GM12892 (cell line): ENCODE measurements at regions not wholly inside any gene's neighbourhood (a gene's known extent, or its start where the extent isn't known, plus 50 kb on each side); places are given as distances from the start of the nearest gene placed in this dataset.

Experiments used
- DNase-seq: peaks from one replicate; pipeline ENCODE4 v3.0.0; 2011; ENCODE audit not compliant: insufficient read length
- FAIRE-seq: peaks from 2 replicates; lab custom pipeline; 2011; peaks lifted over from hg19 to GRCh38; lab: Jason Lieb, UNC
- POLR2A ChIP-seq: IDR thresholded peaks from 2 replicates; pipeline ENCODE4 v1.6.1; 2011; ENCODE audit warnings: low read depth, low read length, control low read depth
- POLR2AphosphoS5 ChIP-seq: IDR thresholded peaks from 2 replicates; pipeline ENCODE4 v1.6.1; 2011; ENCODE audit warnings: low read depth, low read length, control low read depth
- TAF1 ChIP-seq: IDR thresholded peaks from 2 replicates; pipeline ENCODE4 v1.6.1; 2011; ENCODE audit warnings: low read depth, mild to moderate bottlenecking, control low read depth, low read length, borderline replicate concordance

GRCh38 chr3:146658841-146659240, 53.7 kb upstream of the PLSCR5 start:
- FAIRE-seq (no peak), DNase-seq (no peak)
- TF ChIP-seq TAF1 = no peak
- no peak for TF ChIP-seq POLR2A
- TF ChIP-seq POLR2AphosphoS5 = no peak

- TF ChIP-seq POLR2A = no peak
- no peak for FAIRE-seq
- DNase-seq = no peak
Observed at GRCh38 chr3:146655333-146655996, 50.3 kb upstream of the PLSCR5 start.
